Vagina (tissue), 2 donors: ENCODE measurements at regions not wholly inside any gene's neighbourhood (a gene's known extent, or its start where the extent isn't known, plus 50 kb on each side); places are given as distances from the start of the nearest gene placed in this dataset.

Experiments
- DNase-seq, 2 donors: peaks; one replicate each; pipeline ENCODE4 v3.0.0-alpha.2; 2017; ENCODE audit errors: extremely low spot score in 2 of 2
- H3K27ac ChIP-seq: fragments of 200-600 bp; sonication (generic); one replicate; pipeline ENCODE4 v1.5.1; 2019
- H3K27me3 ChIP-seq: fragments of 200-600 bp; sonication (generic); one replicate; pipeline ENCODE4 v1.5.1; 2019
- H3K36me3 ChIP-seq, 2 donors: fragments of 200-600 bp; sonication (generic); one replicate each; pipeline ENCODE4 v1.5.1; 2017 to 2019
- H3K4me1 ChIP-seq: fragments of 200-600 bp; sonication (generic); one replicate; pipeline ENCODE4 v1.5.1; 2019
- H3K4me3 ChIP-seq, 2 donors: fragments of 200-600 bp; sonication (generic); 1 replicate in 1 of 2; 2 replicates in 1 of 2; pipeline ENCODE4 v1.5.1; 2016 to 2019
- H3K9me3 ChIP-seq: fragments of 200-600 bp; sonication (generic); one replicate; pipeline ENCODE4 v1.5.1; 2019
- CTCF ChIP-seq, 3 experiments: fragments of 450-650 bp in 2 of 3; fragments of 200-600 bp in 1 of 3; sonication (generic) in 1 of 3; IDR thresholded peaks; one replicate each; pipeline ENCODE4 v1.5.1; 2017 to 2019; ENCODE audit warnings: antibody characterized with exemption in 3 of 3, mild to moderate bottlenecking in 2 of 3, moderate library complexity in 2 of 3
- POLR2A ChIP-seq, 2 donors: fragments of 450-650 bp; IDR thresholded peaks; one replicate each; pipeline ENCODE4 v1.6.1; 2017; ENCODE audit warnings: antibody characterized with exemption in 2 of 2, mild to moderate bottlenecking in 2 of 2, moderate library complexity in 2 of 2
- POLR2AphosphoS5 ChIP-seq, 2 donors: sonication (generic); formaldehyde crosslinking; IDR thresholded peaks; one replicate each; pipeline ENCODE4 v1.9.0; 2017; ENCODE audit warnings: antibody characterized with exemption in 2 of 2, mild to moderate bottlenecking in 2 of 2, low read depth in 1 of 2; ENCODE audit not compliant: insufficient read depth in 1 of 2
- intact Hi-C: fragments of 100-400 bp; cut with DNase I; formaldehyde crosslinking; loops from one replicate; pipeline ENCODE4 v1.15.1; 2023

DNA sequence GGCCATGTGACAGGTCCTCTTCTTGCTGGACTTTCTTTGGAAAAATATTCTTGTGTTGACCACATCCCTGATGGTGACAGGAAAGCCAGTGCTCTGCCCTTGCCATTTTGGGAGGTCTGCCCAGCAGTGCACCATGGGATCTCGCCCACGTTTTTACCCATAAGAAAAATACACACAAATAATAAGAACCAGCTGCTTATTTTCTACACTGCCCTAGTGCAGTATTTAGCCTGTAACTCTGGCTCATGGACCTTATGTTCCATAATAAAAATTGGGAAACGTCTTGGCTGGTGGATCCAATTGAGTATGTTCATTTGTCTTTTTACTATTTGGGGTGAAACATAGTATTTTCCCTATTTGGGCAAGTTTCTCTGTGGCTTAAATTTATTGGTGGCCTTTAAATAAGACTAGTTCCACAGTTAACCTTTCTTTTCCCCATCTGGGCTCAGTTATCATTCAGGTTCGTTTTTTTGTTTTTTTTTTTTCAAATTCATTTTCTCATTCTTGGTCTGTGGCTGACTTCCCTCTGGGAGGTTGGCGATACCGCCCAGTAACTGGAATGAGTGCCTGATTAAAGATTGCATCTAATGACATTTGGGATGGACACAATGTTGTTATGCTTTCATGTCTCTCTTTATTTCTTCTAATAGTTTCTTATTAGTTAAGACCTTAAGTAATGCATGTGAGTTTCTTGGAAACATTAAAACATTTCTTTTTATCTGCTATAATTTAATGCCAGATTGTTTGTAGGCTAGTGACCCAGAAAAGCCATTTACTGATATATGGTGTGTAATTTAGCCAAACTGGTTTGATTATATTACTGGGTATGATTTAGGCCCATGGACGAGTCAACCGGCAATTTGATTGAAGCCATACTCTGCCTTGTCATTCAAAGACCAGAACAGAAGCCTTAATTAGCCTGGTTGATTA, 163.7 kb downstream of the FGF10 start:
- intact Hi-C loops: no loop called here
- Histone ChIP-seq H3K27me3 (no peaks in the 10 kb centered on the region), H3K4me1 (peaks cover 7% of the 10 kb centered on the region), H3K36me3 (no peaks in the 10 kb centered on the region), H3K27ac (no peak overlapping the region), H3K4me3 (no peak overlapping the region), H3K9me3 (no peaks in the 10 kb centered on the region)
- no peak for TF ChIP-seq CTCF (IDR thresholded peaks at IDR 0.05)
- peak in 1 of 2 donors; percentile 12 for TF ChIP-seq POLR2AphosphoS5 (IDR thresholded peaks at IDR 0.05; ENCODE audit: insufficient read depth in 1 of 2, low read depth in 1 of 2)
- DNase-seq: no peak

DNA sequence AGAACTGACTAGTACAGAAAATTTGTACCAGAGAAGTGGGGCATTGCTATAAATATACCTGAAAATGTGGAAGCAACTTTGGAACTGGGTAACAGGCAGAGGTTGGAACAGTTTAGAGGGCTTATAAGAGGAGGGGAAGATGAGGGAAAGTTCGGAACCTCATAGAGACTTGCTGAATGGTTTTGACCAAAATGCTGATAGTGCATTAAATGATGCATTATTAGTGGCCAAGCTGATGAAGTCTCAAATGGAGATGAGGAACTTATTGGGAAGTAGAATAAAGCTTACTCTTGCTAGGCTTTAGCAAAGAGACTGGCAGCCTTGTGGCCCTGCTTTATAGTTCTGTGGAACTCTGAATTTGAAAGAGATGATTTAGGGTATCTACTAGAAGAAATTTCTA, 189.8 kb downstream of the FGF10 start:
- Histone ChIP-seq H3K9me3 (no peaks in the 10 kb centered on the region), H3K36me3 (no peaks in the 10 kb centered on the region), H3K4me3 (no peak overlapping the region), H3K4me1 (no peaks in the 10 kb centered on the region), H3K27ac (no peak overlapping the region), H3K27me3 (no peaks in the 10 kb centered on the region)
- intact Hi-C loops: no loop called here
- DNase-seq: no peak
- TF ChIP-seq CTCF (IDR thresholded peaks at IDR 0.05): no peak
- TF ChIP-seq POLR2A (IDR thresholded peaks at IDR 0.05): no peak
- TF ChIP-seq POLR2AphosphoS5 (IDR thresholded peaks at IDR 0.05; ENCODE audit: insufficient read depth in 1 of 2, low read depth in 1 of 2): no peak

- no peak overlapping the region for H3K4me3 ChIP-seq
- no peaks in the 10 kb centered on the region for H3K4me1 ChIP-seq
- no peaks in the 10 kb centered on the region for H3K9me3 ChIP-seq
- intact Hi-C loops: no loop called here
- H3K36me3 ChIP-seq: no peaks in the 10 kb centered on the region
- no peak for DNase-seq
- H3K27me3 ChIP-seq: no peaks in the 10 kb centered on the region
- H3K27ac ChIP-seq: no peak overlapping the region
- TF ChIP-seq CTCF (IDR thresholded peaks at IDR 0.05) (no peak), POLR2A (IDR thresholded peaks at IDR 0.05) (no peak), POLR2AphosphoS5 (IDR thresholded peaks at IDR 0.05; ENCODE audit: insufficient read depth in 1 of 2, low read depth in 1 of 2) (no peak)
Observed at GRCh38 chr5:44189255-44189654, 200.0 kb downstream of the FGF10 start.

DNA sequence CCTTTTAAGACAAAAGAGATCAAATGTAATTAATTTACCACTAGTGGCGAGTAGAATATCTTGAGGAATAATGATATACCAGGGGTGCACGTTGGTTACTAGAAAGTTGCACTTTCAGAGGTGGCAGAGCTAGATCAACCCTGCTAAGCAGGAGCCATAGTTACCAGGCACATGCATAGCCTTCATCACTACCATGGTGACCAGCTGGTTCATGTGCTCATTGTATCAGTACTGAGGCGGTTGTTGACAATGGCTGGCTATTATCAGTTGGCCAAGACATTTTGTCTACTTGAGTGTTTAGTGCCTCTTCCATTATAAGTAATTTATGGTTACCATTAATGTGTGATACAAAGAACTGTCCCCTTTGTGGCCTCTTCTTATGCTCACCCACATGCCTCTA, 201.2 kb downstream of the FGF10 start:
- no peak overlapping the region for H3K27ac ChIP-seq
- no peaks in the 10 kb centered on the region for H3K9me3 ChIP-seq
- H3K4me1 ChIP-seq: no peaks in the 10 kb centered on the region
- H3K27me3 ChIP-seq: no peaks in the 10 kb centered on the region
- no peaks in the 10 kb centered on the region for H3K36me3 ChIP-seq
- no peak for DNase-seq
- H3K4me3 ChIP-seq: no peak overlapping the region
- intact Hi-C loops: no loop called here
- TF ChIP-seq CTCF (IDR thresholded peaks at IDR 0.05) (no peak), POLR2A (IDR thresholded peaks at IDR 0.05) (no peak), POLR2AphosphoS5 (IDR thresholded peaks at IDR 0.05; ENCODE audit: insufficient read depth in 1 of 2, low read depth in 1 of 2) (no peak)

DNA sequence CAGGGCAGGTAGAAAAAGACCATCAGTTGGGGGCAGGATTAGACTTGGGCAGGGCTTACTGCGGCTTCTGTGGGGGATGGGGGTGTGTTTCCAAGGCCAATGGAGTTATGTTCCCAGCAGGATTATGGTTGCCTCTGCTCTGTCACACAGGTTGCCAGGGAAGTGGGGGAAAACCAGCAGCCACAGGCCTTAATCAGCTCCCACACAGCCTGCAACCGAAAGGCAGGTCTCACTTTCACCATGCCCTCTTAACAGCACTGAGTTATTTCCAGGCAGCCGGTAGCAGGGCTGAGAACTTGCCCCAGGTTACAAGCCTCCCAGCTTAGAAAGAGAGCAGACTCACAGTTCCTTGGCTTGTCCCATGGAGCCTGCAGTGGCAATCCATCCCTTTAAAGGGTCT, 205.5 kb downstream of the FGF10 start:
- H3K4me3 ChIP-seq: no peak overlapping the region
- H3K4me1 ChIP-seq: no peaks in the 10 kb centered on the region
- intact Hi-C loops: no loop called here
- H3K27ac ChIP-seq: no peak overlapping the region
- no peaks in the 10 kb centered on the region for H3K27me3 ChIP-seq
- no peak for DNase-seq
- no peaks in the 10 kb centered on the region for H3K9me3 ChIP-seq
- TF ChIP-seq POLR2AphosphoS5 (IDR thresholded peaks at IDR 0.05; ENCODE audit: insufficient read depth in 1 of 2, low read depth in 1 of 2): no peak
- no peak for TF ChIP-seq CTCF (IDR thresholded peaks at IDR 0.05)
- no peak for TF ChIP-seq POLR2A (IDR thresholded peaks at IDR 0.05)
- no peaks in the 10 kb centered on the region for H3K36me3 ChIP-seq
